GM12878 (cell line): ENCODE measurements at regions not wholly inside any gene's neighbourhood (a gene's known extent, or its start where the extent isn't known, plus 50 kb on each side); places are given as distances from the start of the nearest gene placed in this dataset.

Source experiments
- BHLHE40 ChIP-seq, 2 experiments: fragments of 450-650 bp in 1 of 2; IDR thresholded peaks; 2 replicates each; pipeline ENCODE4 v1.6.1; 2011 to 2017; ENCODE audit warnings: low read depth in 2 of 2, borderline replicate concordance in 1 of 2, improper control_type of control experiment in 1 of 2, low read length in 1 of 2, mild to moderate bottlenecking in 1 of 2
- CREB1 ChIP-seq: IDR thresholded peaks from 2 replicates; pipeline ENCODE4 v1.6.1; 2012; ENCODE audit warnings: low read depth, mild to moderate bottlenecking, inconsistent platforms
- CTCF ChIP-seq, 3 experiments: IDR thresholded peaks in 2 of 3; conservative IDR thresholded peaks in 1 of 3; 2 replicates each; pipeline ENCODE4 v1.5.1; 2011; ENCODE audit warnings: low read depth in 3 of 3, low read length in 3 of 3, mild to moderate bottlenecking in 3 of 3, control low read depth in 2 of 3, moderate library complexity in 2 of 3, inconsistent platforms in 1 of 3, mixed read lengths in 1 of 3; ENCODE audit not compliant: control insufficient read depth in 2 of 3, insufficient read depth in 1 of 3; ENCODE audit errors: extremely low read depth in 1 of 3
- EP300 ChIP-seq, 2 experiments: fragments of 150-350 bp in 1 of 2; IDR thresholded peaks; 2 replicates each; pipeline ENCODE4 v1.6.1; 2011 to 2012; ENCODE audit warnings: low read depth in 2 of 2, low read length in 2 of 2, borderline replicate concordance in 1 of 2, improper control_type of control experiment in 1 of 2, inconsistent platforms in 1 of 2; ENCODE audit not compliant: control insufficient read depth in 1 of 2
- GABPA ChIP-seq: IDR thresholded peaks from 2 replicates; pipeline ENCODE4 v1.6.1; 2014; ENCODE audit warnings: antibody characterized with exemption, low read depth, mild to moderate bottlenecking, inconsistent platforms
- PKNOX1 ChIP-seq: fragments of 450-650 bp; IDR thresholded peaks from 2 replicates; pipeline ENCODE4 v1.6.1; 2016; ENCODE audit warnings: mild to moderate bottlenecking
- POLR2A ChIP-seq: IDR thresholded peaks from 2 replicates; pipeline ENCODE4 v1.6.1; 2011; ENCODE audit warnings: low read depth, mild to moderate bottlenecking, low read length
- RAD51 ChIP-seq: fragments of 450-650 bp; IDR thresholded peaks from 2 replicates; pipeline ENCODE4 v1.6.1; 2016; ENCODE audit warnings: moderate library complexity, mild to moderate bottlenecking, inconsistent platforms
- ZNF24 ChIP-seq: fragments of 450-650 bp; IDR thresholded peaks from 2 replicates; pipeline ENCODE4 v1.6.1; 2017; ENCODE audit warnings: antibody characterized with exemption, mild to moderate bottlenecking

- TF ChIP-seq CTCF (IDR thresholded peaks at IDR 0.05 in 2 of 3, conservative IDR thresholded peaks at IDR 0.05 in 1 of 3; ENCODE audit: control insufficient read depth in 2 of 3, extremely low read depth in 1 of 3, insufficient read depth in 1 of 3, low read depth in 3 of 3, low read length in 3 of 3) (no peak), PKNOX1 (no peak), ZNF24 (no peak), POLR2A (no peak), CREB1 (no peak), RAD51 (no peak), GABPA (no peak), EP300 (IDR thresholded peaks at IDR 0.05; ENCODE audit: borderline replicate concordance in 1 of 2, control insufficient read depth in 1 of 2, low read depth in 2 of 2, low read length in 2 of 2) (no peak), BHLHE40 (IDR thresholded peaks at IDR 0.05; ENCODE audit: borderline replicate concordance in 1 of 2, low read depth in 2 of 2, low read length in 1 of 2) (no peak)
Observed at GRCh38 chr4:189049682-189050081, 891.0 kb upstream of the FRG1 start.
